HepG2 (cell line): ENCODE measurements at regions not wholly inside any gene's neighbourhood (a gene's known extent, or its start where the extent isn't known, plus 50 kb on each side); places are given as distances from the start of the nearest gene placed in this dataset.

Source experiments
- ADNP ChIP-seq: sonication (generic); formaldehyde crosslinking; IDR thresholded peaks from 2 replicates; pipeline ENCODE4 v1.4.0; 2020; ENCODE audit warnings: missing genetic modification reagents
- HDAC1 ChIP-seq: sonication (generic); formaldehyde crosslinking; IDR thresholded peaks from 2 replicates; pipeline ENCODE4 v1.5.1; 2020; ENCODE audit warnings: mild to moderate bottlenecking, missing genetic modification reagents
- PHF21A ChIP-seq: sonication (generic); formaldehyde crosslinking; IDR thresholded peaks from 2 replicates; pipeline ENCODE4 v1.5.0; 2020; ENCODE audit warnings: mild to moderate bottlenecking, missing genetic modification reagents
- PPARG ChIP-seq: conservative IDR thresholded peaks from 2 replicates; pipeline ENCODE4 v1.6.1; 2016; ENCODE audit warnings: missing biosample characterization, missing genetic modification reagents
- RAD51 ChIP-seq: fragments of 450-650 bp; IDR thresholded peaks from 2 replicates; pipeline ENCODE4 v1.6.1; 2016; ENCODE audit warnings: borderline replicate concordance
- SNAI1 ChIP-seq: sonication (generic); formaldehyde crosslinking; IDR thresholded peaks from 2 replicates; pipeline ENCODE4 v1.5.0; 2020; ENCODE audit warnings: mild to moderate bottlenecking, missing genetic modification reagents, borderline replicate concordance
- SUZ12 ChIP-seq: fragments of 150-350 bp; IDR thresholded peaks from 2 replicates; pipeline ENCODE4 v1.6.1; 2014; ENCODE audit warnings: low read depth, low read length
- ZNF263 ChIP-seq: sonication (generic); formaldehyde crosslinking; IDR thresholded peaks from 2 replicates; pipeline ENCODE4 v1.4.0; 2020; ENCODE audit warnings: missing genetic modification reagents
- ZNF468 ChIP-seq: sonication (generic); formaldehyde crosslinking; IDR thresholded peaks from 2 replicates; pipeline ENCODE4 v1.8.0; 2022; ENCODE audit warnings: mild to moderate bottlenecking, moderate library complexity, missing genetic modification reagents
- TF ChIP-seq, protein P1 (sequence below): sonication (generic); formaldehyde crosslinking; IDR thresholded peaks from 2 replicates; pipeline ENCODE4 v1.5.0; 2020; ENCODE audit warnings: mild to moderate bottlenecking, missing genetic modification reagents, moderate library complexity
- TF ChIP-seq, protein P2 (sequence below): sonication (generic); formaldehyde crosslinking; IDR thresholded peaks from 2 replicates; pipeline ENCODE4 v1.8.1; 2023; ENCODE audit warnings: mild to moderate bottlenecking, moderate library complexity, missing genetic modification reagents

DNA sequence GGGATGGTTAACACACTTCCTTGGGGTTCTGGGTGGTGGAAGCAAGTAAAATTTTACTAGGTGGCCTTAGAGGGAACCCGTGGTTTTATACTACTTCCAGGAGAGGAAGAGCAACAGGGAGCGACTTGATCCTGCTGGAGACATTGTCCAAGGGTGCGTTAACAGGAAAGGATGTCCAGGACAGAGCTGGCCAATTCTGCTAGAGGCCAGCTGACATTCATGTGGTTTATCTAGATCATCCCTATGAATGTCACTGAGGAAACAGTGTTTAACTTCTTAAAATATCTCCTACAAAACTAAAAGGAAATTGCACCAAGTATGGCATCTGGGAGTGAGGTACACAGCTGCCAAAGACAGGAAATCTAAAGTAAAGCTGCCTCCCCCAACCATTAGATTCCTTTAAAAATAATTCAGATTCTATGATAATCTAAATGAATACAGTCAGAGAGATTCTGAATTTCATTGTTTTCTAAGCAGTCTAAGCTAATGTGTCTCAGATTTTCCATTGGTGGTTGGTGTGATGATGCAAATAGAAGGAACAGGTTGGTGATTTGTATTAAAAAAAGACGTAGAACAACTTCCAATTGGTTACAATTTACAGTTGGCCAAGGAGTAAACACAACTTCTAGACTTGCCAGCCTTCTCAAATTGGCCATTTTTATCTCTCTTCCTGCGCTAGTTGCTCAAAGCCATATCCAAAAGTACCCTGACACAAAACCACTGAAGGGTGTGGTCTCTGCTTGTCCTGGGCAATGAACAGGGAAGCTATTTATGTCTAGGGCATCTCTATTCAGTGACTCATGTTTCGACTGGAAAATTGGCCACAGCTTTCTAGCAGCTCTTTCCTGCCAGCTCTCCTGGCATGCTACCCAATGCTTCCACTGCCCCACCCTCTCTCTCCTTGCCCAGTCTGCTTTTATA lies 574.7 kb upstream of the MEF2C start:
- TF ChIP-seq SNAI1 (no peak), SUZ12 (no peak), ADNP (CRISPR knock-in tag) (no peak), ZNF263 (CRISPR knock-in tag) (no peak), PPARG (CRISPR knock-in tag) (no peak), HDAC1 (CRISPR knock-in tag) (no peak), ZNF468 (no peak), PHF21A (CRISPR knock-in tag) (no peak), RAD51 (no peak)
- TF ChIP-seq, protein P1, sequence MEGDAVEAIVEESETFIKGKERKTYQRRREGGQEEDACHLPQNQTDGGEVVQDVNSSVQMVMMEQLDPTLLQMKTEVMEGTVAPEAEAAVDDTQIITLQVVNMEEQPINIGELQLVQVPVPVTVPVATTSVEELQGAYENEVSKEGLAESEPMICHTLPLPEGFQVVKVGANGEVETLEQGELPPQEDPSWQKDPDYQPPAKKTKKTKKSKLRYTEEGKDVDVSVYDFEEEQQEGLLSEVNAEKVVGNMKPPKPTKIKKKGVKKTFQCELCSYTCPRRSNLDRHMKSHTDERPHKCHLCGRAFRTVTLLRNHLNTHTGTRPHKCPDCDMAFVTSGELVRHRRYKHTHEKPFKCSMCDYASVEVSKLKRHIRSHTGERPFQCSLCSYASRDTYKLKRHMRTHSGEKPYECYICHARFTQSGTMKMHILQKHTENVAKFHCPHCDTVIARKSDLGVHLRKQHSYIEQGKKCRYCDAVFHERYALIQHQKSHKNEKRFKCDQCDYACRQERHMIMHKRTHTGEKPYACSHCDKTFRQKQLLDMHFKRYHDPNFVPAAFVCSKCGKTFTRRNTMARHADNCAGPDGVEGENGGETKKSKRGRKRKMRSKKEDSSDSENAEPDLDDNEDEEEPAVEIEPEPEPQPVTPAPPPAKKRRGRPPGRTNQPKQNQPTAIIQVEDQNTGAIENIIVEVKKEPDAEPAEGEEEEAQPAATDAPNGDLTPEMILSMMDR (CRISPR knock-in tag): no peak
- TF ChIP-seq, protein P2, sequence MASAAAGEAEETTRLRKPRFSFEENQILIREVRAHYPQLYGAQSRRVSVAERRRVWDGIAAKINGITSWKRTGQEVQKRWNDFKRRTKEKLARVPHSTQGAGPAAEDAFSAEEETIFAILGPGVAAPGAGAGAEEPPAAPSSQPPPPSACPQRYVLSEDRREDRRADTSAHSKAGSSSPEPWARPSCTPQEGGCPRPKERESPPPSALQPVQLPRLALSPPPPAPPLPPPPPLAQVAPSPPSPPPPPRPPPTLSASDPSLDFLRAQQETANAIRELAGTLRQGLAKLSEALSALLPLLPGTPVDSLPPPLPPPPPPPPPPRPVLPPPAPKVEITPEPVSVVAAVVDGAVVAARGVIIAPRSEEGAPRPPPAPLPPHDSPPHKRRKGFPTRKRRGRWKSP (CRISPR knock-in tag): no peak
